Esophagus squamous epithelium (tissue), 4 donors: ENCODE measurements at regions not wholly inside any gene's neighbourhood (a gene's known extent, or its start where the extent isn't known, plus 50 kb on each side); places are given as distances from the start of the nearest gene placed in this dataset.

Experiments used
- CTCF ChIP-seq, 6 experiments: fragments of 450-650 bp in 4 of 6; fragments of 200-600 bp in 2 of 6; sonication (generic) in 2 of 6; IDR thresholded peaks; one replicate each; pipeline ENCODE4 v1.5.1; 2016 to 2019; ENCODE audit warnings: antibody characterized with exemption in 6 of 6, mild to moderate bottlenecking in 4 of 6, moderate library complexity in 4 of 6
- POLR2A ChIP-seq, 4 donors: fragments of 450-650 bp; IDR thresholded peaks; one replicate each; pipeline ENCODE4 v1.6.1; 2017; ENCODE audit warnings: antibody characterized with exemption in 4 of 4, mild to moderate bottlenecking in 4 of 4, moderate library complexity in 3 of 4

GRCh38 chr3:20400686-20401085 is 214.7 kb upstream of the SGO1 start:
- no peak for TF ChIP-seq CTCF (IDR thresholded peaks at IDR 0.05)
- no peak for TF ChIP-seq POLR2A (IDR thresholded peaks at IDR 0.05)
